ENCODE measurements at regions not wholly inside any gene's neighbourhood (a gene's known extent, or its start where the extent isn't known, plus 50 kb on each side); places are given as distances from the start of the nearest gene placed in this dataset.

DNA sequence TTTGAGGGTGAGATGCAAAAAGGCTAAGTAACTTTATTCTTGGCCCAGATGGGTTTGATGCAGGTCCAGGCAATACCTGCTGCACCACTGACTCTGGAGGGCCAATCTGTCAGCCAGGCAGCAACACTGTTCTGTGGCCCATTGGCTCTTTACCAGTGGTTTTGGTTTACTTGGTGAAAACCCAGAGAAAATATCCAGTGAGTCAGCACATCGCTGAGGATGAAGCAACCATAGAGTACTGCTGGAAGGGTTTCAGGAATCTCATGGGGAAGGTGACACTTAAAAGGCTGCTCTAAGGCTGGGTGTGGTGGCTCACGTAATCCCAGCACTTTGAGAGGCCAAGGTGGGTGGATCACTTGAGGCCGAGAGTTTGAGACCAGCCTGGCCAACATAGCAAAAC lies 192.5 kb upstream of the FAM98A start:
- no peak for DNase-seq

DNA sequence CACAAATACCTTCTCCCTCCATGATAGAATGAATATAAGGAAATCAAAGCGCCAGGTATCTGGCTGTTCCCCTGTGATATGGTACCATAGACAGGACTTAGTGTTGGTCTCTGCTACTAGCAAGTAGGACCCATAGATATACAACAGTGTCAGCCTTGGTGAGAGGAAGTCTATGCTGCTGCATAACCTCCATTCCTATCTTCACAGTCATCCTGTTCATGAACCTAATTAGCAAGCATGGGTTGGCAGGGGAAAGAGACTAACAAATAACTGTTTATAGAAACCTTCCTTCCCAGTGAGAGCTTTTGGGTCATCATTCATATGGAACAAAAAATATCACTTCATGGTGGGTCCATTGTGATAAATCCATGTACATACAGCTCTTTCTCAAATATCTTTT lies 188.9 kb upstream of the FAM98A start:
- DNase-seq, result no peak

DNA sequence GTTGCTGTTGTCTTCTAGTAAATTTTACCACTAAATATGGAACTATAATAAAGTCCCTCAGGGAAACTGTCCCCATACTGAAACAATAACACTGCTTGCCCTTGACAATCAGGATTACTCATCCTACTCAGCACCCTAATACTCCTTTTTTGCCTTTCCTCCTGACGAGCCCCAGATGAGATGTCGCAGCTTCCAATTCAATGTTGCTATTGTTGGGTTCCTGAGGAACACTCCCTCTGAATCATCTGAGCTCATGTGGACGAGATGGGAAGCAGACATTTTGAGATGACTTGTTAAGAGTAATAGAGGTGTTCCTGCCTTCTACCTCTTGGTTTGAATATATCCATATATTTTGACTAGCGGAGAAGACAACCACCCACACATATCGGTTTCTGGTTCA lies 187.8 kb upstream of the FAM98A start:
- no peak for DNase-seq

DNA sequence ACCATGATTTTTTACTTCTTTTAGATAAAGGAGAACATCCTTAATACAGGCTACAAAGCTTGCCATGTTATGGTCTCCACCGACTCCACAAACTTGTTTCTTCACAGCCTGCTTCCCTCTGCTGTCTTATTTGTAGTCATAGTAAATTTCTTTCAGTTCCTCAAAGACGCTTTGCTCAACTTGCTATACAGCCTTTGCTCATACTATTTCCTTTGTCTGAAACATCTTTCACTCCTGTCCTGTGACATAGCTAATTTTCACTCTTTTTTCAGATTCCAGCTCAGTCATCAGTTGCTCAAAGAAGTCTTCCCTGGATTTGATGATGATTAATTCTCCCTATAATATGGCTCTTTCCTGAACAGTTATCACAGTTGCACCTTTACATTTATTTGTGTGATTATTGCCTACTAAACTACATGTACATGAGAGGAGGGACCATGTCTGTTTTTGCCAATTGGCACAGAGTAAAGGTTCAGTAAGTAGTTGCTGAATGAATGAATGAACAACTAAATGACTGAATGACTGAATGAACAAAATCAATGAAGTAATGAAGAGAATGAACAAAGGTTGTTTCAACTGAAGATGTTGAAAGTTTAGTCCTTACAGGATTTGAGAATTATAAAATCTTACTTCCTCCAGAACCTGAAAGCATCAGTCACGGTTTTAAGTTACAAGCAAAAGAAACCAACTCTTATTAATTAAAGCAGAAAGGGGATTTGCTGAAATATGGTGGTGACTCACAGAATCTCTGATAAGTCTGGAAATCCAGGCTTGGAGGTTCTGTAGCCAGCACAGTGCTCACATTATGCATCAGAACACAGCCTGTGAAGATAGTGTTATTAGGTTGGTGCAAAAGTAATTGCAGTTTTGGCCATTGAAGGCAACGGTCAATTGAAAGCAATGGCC lies 186.4 kb upstream of the FAM98A start:
- DNase-seq, result no peak

DNA sequence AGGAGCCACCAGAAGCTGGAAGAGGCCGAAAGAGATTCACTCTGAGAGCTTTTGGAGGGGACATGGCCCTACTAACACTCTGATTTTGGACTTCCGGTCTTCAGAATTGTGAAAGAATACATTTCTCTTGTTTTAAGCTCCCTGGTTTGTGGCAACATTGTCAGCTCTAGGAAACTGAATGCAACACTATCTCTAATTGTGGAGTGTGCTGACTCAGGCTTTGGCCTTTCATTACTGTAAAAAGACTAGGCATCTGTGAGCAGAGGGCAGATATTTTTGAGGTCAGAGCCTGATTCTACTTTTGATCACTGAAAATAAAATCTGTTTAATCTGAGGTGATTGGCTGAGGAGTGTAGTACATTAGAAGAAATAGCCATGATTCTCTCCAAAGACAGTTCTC lies 185.4 kb upstream of the FAM98A start:
- DNase-seq, result no peak

DNA sequence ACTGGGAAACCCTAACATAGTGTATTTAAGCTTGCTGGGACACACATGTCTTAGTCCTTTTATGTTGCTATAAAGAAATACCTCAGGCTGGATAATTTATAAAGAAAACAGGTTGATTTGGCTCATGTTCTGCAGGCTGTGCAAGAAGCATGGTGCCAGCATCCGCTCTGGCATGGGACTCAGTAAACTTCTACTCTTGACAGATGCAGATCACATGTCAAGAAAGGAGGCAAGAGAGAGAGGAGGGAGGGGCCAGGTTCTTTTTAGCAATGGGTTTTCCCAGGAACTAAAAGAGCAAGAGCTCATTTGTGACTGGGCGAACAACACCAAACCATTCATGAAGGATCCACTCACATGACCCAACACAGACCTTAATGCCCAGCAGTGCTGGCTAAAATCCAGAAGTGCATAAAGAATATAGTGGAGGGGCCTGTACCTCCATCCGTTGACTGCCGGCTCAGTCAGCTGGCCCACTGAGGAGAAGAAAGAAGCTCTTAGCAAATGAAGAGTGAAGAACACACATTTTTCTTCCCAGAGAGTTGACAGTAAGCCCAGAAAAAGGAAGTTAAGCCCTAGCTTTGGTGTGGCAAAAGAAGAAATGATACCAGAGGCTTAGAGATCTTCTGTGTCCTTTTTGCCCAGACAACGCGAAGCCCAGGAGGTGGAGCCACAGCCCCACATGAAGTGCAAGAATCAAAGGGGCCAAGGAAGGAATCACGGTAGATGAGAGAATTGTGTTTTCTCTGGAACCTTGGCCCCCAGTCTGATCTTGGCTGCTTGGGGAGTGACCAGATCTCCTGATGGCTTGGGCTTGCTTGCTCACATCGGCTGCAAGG lies 183.5 kb upstream of the FAM98A start:
- no peak for DNase-seq

DNA sequence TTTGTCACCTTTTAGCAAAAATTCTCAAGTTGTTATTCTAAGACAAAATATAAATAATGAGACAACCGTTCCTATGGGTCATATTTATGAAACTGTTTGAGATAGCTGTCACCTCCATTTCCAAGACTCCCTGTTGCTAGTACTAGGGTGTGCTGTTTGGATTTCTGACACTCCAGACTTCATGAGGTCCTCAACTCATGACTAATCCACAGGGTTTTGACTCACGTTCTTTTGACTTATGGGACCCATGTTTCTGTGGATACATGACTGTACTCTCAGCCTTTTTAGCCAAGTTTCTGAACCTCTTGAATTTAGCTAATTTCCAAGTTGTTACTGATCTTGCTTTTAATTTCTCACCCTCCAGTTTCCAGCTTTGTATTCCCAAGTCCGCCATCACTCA lies 178.7 kb upstream of the FAM98A start:
- DNase-seq, result no peak

DNA sequence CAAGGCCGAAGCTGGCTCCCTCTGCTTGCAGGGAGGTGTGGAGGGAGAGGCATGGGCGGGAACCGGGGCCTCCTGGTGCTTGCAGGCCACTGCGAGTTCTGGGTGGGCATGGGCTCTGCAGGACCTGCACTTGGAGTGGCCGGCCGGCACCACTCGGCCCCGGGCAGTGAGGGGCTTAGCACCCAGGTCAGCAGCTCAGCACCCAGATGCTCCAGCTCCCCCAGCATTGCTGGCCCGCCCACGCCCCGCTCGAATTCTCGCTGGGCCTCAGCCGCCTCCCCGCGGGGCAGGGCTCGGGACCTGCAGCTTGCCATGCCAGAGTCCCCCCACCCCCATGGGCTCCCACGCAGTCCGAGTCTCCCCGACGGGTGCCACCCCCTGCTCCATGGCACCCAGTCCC lies 176.2 kb upstream of the FAM98A start:
- DNase-seq, result no peak

DNA sequence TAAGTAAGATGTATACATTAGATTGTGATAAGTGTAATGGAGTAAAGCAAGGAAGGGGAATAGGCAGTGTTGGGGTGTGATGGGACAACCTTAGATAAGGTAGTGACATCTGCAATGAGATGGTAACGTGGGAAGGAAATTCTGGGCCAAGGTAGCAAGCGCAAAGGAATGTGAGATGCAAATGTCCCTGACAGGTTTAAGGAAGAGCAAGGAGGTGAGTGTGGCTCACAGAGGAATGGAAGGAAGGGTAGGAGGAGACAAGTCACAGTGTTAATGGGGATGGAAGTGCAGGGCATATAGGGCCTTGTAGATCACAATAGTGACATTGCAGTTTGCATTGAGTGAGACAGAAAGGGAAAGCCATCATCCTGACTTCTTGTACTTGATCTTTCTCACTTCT lies 170.9 kb upstream of the FAM98A start:
- no peak for DNase-seq

DNA sequence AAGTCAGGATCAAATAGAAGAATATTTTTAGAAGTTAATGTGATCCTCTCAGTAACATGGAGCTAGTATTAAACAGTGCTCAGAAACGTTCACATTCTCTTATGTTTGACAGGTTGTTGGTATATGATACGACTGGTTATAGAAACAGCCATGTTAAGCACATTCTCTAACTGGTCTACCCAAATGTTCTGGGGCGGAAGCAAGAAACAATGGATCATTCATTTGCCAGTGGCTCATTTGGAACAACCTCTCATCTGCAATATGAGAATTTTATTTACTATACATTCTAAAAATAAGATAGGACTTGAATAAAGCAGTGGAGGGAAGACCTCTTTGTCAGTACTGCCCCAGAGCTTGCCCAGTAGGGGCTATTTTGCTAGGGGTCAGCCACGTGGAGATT lies 167.1 kb upstream of the FAM98A start:
- no peak for DNase-seq

DNA sequence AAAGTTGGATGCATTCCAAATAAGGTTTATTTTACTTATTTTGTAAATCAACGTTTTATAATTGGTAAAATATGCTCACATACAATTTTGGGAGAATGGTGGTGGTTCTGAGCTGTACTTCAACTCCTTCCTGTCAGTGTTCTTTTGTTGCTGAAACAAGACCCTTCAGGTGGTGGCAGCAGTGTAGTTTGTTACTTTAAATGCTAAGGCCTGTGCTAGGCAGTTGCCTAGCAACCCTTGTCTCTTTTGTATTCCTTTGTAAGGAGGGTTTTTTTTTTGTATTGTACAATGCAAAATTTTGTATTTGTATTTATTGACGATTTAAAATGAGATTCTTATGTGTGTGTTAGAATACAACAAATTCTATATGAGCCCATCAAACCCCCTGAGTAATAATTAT lies 166.0 kb upstream of the FAM98A start:
- no peak for DNase-seq

DNA sequence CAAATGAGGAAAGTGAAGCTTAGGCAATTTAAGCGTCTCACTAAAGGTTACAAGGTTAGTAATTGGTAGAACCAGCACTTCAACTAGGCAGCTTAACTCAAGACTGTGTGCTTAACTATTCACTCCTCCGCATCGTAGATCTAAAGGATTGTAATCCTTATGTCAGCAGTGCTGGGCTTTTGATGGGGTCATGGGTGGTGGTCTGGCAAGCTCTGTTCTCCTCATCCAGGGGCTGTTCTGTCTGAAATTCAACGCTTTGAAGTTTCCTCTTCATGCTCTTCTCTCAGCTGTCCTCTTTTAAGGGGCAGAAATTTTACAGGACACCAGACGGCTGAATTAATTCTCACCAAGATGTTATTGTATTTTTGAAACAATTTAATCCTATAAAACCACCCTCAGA lies 165.5 kb upstream of the FAM98A start:
- no peak for DNase-seq

DNA sequence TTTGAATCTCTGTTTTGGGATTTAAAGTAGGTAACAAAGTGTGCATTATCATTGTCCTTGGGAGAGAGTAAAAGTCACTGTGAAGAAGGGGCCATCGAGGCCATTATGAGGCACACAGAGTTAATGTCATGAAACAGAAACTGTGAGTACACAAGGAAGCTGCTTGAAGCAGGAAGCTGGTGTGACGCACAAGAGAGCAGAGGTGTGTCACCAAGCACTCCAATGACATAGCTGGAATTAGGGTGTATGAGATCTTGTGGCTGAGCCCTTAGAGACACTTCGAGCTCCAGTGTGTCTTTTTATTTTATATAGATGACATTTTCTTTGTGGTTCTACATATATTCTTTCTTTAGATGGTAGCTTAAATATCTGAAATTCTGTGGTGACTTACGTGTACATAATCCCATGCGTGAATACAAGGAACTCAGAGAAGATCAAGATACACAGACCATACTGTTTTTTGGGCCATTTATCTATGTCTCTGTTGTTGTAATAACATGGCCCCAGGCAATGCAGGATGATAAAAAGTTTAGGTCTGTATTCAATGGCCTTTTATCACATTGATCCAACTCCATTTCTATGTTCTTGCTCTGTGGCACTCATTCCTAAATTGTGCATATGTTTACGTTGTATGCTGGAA lies 164.7 kb upstream of the FAM98A start:
- no peak for DNase-seq

DNA sequence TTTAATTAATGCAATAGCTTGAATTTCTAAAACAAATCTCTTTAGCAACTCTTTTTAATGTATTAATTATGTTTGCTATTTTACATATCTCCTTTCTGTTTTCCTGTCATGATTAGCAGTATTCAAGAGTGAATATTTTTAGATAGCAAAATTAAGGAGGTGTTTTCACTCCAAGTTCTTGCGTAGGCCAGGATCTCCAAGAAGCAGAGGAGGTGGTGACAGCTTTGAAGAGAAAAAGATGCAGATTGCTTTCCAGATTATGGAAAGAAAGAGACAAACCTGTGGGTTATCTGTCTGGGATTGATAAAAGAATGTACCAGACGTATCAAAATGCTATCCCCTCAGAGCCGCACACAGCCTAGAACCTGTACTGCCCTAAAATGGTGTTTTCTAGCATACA lies 163.5 kb upstream of the FAM98A start:
- no peak for DNase-seq

DNA sequence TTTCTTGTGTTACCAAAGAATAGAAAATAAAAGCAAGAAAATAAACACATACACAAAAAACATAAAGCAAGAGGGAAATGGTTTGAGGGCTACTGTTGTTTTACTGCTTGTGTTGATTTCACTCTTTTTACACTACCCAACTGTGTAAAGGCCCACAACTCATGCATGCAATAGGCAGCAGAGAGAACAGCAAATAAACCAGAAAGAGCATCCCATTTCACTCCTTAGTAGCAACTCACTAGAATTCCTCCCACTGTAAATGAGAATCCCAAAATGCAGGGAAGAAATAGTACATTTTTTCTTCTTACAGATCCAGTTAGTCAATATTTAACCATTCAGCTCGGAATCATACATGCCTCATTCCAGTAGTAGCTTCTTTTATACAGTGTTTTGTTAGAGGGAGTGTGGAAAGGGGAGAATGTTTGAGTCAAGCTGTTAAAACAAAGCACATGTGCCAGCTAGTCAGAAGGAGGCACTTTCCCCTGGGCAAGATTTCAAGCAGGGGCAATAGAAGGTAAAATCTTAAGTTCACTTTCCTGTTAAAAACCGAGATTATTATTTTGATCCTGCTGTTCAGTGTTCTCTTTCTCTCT lies 147.2 kb upstream of the FAM98A start:
- no peak for DNase-seq

DNA sequence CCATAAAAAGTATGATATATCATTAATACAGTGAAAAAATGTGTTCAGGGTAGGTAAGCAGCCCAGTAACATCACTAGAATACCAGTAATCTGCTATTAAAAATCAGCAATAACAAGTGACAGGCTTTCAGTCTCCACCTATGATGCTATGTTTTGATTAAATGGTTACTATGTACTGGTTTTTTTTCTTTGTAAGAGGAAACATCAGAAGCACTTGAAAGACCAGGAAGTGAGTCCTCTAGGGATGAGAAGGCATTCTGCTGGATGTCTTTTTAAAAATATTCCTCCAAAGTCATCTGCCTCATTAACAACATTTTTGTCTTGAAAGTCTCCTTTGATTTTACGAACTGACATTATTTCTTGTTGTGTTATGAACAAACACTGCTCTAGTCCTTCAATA lies 136.0 kb upstream of the FAM98A start:
- no peak for DNase-seq

DNA sequence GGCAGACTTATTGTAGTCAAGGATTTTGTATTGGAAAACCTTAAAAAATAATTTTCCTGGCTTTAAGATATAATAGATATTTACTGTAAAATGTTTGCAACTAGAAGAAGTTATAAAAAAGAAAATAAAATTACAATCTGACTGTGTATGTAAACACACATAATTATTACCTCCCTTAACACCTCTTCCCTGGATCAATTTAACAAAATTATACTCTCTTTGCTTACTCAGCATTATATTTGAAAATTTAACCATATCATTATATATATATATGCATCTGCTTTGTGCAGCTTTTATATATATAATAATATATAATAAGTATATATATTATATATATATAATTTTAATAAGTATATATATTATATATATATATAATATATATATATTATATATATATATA lies 131.7 kb upstream of the FAM98A start:
- DNase-seq, result no peak

DNA sequence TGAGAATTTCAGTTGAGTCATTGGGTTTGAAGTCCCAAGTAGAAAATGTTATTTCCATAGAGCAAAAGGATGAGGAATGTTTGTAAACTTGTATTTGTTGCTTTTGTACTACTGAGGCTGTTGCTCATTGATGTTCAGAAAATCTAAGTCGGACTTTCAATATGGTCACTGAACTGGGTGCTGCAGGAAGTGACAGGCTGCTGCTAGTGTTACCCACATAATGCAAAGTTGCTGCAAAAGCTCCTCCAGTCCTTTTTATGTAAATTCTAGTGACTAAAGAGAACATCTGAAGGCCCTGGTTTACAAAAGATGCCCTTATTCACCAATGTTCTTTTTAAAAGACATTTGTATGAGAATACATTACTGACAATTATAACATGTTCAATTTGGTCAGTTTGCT lies 131.1 kb upstream of the FAM98A start:
- no peak for DNase-seq

DNA sequence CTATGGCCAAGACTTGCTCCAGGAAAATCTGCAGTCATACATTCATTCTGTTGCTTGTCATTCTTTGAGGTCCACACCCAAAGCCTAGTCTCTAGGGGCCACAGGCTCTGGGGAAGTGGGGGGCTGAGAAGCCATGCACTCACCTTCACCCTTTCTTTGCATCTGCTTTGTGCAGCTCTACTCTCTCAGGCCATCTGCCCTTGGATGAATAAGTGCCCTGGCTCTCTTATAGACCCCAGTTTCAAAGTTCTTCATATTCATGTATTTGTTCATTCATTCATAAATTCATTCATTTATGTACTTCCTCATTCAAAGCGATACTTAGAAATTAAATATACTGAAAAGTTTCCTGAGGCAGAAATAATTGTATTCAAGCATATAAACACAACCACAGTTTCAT lies 130.3 kb upstream of the FAM98A start:
- no peak for DNase-seq

DNA sequence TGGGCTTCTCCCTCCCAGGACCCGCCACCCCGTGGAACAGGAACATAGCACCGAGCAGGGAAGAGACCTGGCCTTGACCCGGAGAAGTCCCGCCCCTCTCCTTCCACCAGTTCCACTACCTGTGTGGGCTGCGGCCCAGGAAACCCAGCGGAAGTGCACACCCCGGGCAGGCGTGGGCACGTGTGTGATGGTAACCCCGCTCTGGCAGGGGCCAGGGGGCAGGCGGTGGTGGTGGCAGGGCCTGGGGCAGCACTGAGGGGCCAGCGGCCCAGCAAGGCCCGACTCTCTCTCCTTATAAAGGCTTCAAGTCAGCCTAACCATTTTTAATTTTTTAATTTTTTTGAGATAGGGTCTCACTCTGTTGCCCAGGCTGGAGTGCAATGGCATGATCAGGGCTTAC lies 129.0 kb upstream of the FAM98A start:
- no peak for DNase-seq

DNA sequence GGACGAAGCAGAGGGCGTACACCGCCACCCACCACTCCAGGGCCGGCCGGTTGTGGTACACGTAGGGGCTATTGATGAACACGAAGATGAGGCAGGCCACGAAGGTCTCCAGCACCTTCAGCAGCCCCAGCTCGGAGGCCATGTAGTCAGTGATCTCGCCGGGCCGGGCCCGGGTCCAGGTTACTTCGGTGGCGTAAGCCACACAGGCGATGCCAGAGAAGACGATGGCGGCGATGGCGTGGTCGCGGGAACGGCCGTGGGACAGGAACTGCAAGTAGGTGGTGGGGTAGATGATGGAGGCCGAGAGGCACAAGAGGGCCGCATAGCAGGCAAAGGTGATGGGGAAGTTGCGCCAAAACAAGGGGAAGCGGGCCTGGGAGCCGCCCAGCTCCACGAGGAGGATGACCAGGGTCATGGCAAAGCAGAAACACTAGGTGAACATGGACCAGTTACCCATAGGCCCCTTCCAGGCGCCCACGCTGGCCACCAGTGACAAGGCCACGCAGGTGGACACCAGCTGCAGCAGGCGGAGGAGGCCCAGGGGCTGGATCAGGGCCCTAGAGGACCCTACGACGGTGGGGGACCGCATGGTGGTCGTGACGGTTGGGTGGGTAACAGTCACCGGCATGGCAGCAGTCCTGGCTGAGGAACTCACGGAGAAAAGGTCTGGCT lies 128.4 kb upstream of the FAM98A start:
- DNase-seq, result no peak

DNA sequence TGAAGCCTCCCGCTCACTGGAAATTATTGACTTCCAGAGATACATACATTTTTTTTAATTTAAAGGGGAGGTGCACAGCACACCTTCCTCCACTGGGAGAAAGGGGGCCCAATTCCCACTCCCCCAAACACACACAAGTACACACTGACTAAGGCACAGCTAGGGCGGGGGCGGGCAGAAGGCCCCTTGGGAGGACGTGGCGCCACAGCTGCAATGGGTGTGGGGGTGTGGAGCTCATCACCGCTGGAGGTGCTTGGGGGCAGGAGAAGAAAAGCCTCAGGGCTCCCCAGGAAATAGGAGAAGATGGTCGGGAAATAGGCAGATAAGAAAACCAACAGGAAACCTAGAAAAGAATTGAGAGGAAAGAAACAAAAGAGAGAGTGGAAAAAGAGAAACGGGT lies 127.3 kb upstream of the FAM98A start:
- no peak for DNase-seq

DNA sequence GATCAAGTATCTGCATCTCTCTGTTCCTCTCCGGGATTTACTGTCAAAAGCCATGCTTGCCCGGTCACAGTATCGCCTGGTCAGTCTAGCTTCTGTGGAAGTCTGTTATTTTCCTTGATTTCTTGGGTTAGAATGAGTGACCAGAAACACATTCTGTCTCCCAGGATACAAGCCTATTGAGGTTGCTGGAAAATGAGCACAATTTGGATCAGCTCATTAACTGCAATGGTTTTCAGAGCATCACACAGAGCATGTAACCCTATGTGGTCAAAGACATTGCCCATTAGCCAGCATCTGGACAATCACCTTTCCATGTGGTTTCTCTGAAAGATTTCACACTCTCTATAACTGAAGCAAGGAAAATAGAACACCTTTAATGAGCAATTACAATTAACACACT lies 124.2 kb upstream of the FAM98A start:
- DNase-seq, result no peak
